Keratinocyte (primary cell): ENCODE measurements at regions not wholly inside any gene's neighbourhood (a gene's known extent, or its start where the extent isn't known, plus 50 kb on each side); places are given as distances from the start of the nearest gene placed in this dataset.

ENCODE experiments used
- DNase-seq: peaks from one replicate; pipeline ENCODE4 v3.0.0-alpha.2; 2011; ENCODE audit warnings: low read depth, missing footprints, low spot score
- FAIRE-seq: peaks from 2 replicates; lab custom pipeline; 2011; peaks lifted over from hg19 to GRCh38; lab: Jason Lieb, UNC
- H2AFZ ChIP-seq: 2 replicates; pipeline ENCODE4 v1.6.0; 2012; ENCODE audit warnings: low read length, control low read depth, inconsistent platforms; ENCODE audit not compliant: control insufficient read depth
- H3K27ac ChIP-seq: 2 replicates; pipeline ENCODE4 v1.5.1; 2011; ENCODE audit warnings: low read length; ENCODE audit not compliant: control insufficient read depth, insufficient read depth
- H3K27me3 ChIP-seq: 3 replicates; pipeline ENCODE4 v1.6.0; 2011; ENCODE audit warnings: low read length; ENCODE audit not compliant: control insufficient read depth, insufficient read depth; ENCODE audit errors: extremely low read depth
- H3K36me3 ChIP-seq, 2 experiments: 2 replicates in 1 of 2; 3 replicates in 1 of 2; pipeline ENCODE4 v1.5.1; 2011; ENCODE audit warnings: low read length in 2 of 2, mild to moderate bottlenecking in 1 of 2; ENCODE audit not compliant: control insufficient read depth in 2 of 2, insufficient read depth in 2 of 2; ENCODE audit errors: extremely low read depth in 1 of 2
- H3K4me1 ChIP-seq: 3 replicates; pipeline ENCODE4 v1.5.1; 2011; ENCODE audit warnings: low read length; ENCODE audit not compliant: control insufficient read depth, insufficient read depth; ENCODE audit errors: extremely low read depth
- H3K4me2 ChIP-seq: 3 replicates; pipeline ENCODE4 v1.6.0; 2011; ENCODE audit warnings: low read depth, low read length; ENCODE audit not compliant: control insufficient read depth, insufficient read depth; ENCODE audit errors: extremely low read depth
- H3K4me3 ChIP-seq, 3 experiments: fragments of 200-600 bp in 1 of 3; sonication (generic) in 1 of 3; 2 replicates in 2 of 3; 3 replicates in 1 of 3; pipeline ENCODE4 v1.5.1; 2011 to 2016; ENCODE audit warnings: low read length in 3 of 3, mild to moderate bottlenecking in 3 of 3, control low read depth in 2 of 3, inconsistent platforms in 1 of 3, low read depth in 1 of 3, mixed read lengths in 1 of 3, mixed run types in 1 of 3, moderate library complexity in 1 of 3; ENCODE audit not compliant: control insufficient read depth in 2 of 3, insufficient read depth in 2 of 3; ENCODE audit errors: extremely low read depth in 1 of 3
- H3K79me2 ChIP-seq: 2 replicates; pipeline ENCODE4 v1.6.0; 2012; ENCODE audit warnings: low read length; ENCODE audit not compliant: control insufficient read depth, insufficient read depth
- H3K9ac ChIP-seq: 3 replicates; pipeline ENCODE4 v1.6.0; 2011; ENCODE audit warnings: low read length; ENCODE audit not compliant: control insufficient read depth, insufficient read depth; ENCODE audit errors: extremely low read depth
- H3K9me1 ChIP-seq: 3 replicates; pipeline ENCODE4 v1.6.0; 2011; ENCODE audit warnings: low read length; ENCODE audit not compliant: control insufficient read depth, insufficient read depth; ENCODE audit errors: extremely low read depth
- H3K9me3 ChIP-seq: 2 replicates; pipeline ENCODE4 v1.5.1; 2012; ENCODE audit warnings: low read depth, low read length; ENCODE audit not compliant: control insufficient read depth
- H4K20me1 ChIP-seq: 3 replicates; pipeline ENCODE4 v1.6.0; 2011; ENCODE audit warnings: low read length; ENCODE audit not compliant: control insufficient read depth, insufficient read depth; ENCODE audit errors: extremely low read depth
- CTCF ChIP-seq, 3 experiments: IDR thresholded peaks in 1 of 3; conservative IDR thresholded peaks in 1 of 3; optimal IDR thresholded peaks in 1 of 3; 2 replicates in 2 of 3; 3 replicates in 1 of 3; pipeline versions ENCODE3 to v1.5.1; 2011; ENCODE audit warnings: low read length in 3 of 3, mild to moderate bottlenecking in 3 of 3, moderate library complexity in 2 of 3, control low read depth in 1 of 3, inconsistent platforms in 1 of 3; ENCODE audit not compliant: insufficient read depth in 2 of 3; ENCODE audit errors: extremely low read depth in 1 of 3
- EZH2 ChIP-seq: IDR thresholded peaks from one replicate; pipeline ENCODE4 v1.6.1; 2012; ENCODE audit warnings: inconsistent platforms, mild to moderate bottlenecking, low read length, moderate library complexity
- dilution Hi-C: fragments of 300-500 bp; cut with MboI; formaldehyde crosslinking; loops from one replicate; pipeline ENCODE4 v1.7.0; 2020; ENCODE audit warnings: low sequenced_read_pairs; ENCODE audit not compliant: extremely low pct_ligation_motif_present

- H2AFZ ChIP-seq: no peak overlapping the region
- H3K9me3 ChIP-seq: no peaks in the 10 kb centered on the region
- H3K27ac ChIP-seq: no peak overlapping the region
- TF ChIP-seq EZH2 (no peak), CTCF (optimal IDR thresholded peaks at IDR 0.05 in 1 of 3, IDR thresholded peaks at IDR 0.05 in 1 of 3, conservative IDR thresholded peaks at IDR 0.05 in 1 of 3; ENCODE audit: extremely low read depth in 1 of 3, insufficient read depth in 2 of 3, low read length in 3 of 3) (no peak)
- no peaks in the 10 kb centered on the region for H4K20me1 ChIP-seq
- no peaks in the 10 kb centered on the region for H3K79me2 ChIP-seq
- H3K9me1 ChIP-seq: no peaks in the 10 kb centered on the region
- no peaks in the 10 kb centered on the region for H3K36me3 ChIP-seq
- no peaks in the 10 kb centered on the region for H3K4me1 ChIP-seq
- no peak for FAIRE-seq
- H3K27me3 ChIP-seq: no peaks in the 10 kb centered on the region
- DNase-seq: no peak
- H3K4me2 ChIP-seq: no peak overlapping the region
- dilution Hi-C loops: no loop called here
- no peak overlapping the region for H3K9ac ChIP-seq
- no peak overlapping the region for H3K4me3 ChIP-seq
These were observed 206.1 kb downstream of the TTLL2 start for GRCh38 chr6:167530951-167531350.

GRCh38 chr6:167532410-167533288 lies 207.8 kb downstream of the TTLL2 start:
- Histone ChIP-seq H3K9me1 (no peaks in the 10 kb centered on the region), H3K9ac (no peak overlapping the region), H3K4me2 (no peak overlapping the region), H3K36me3 (no peaks in the 10 kb centered on the region), H3K27ac (no peak overlapping the region), H3K4me1 (no peaks in the 10 kb centered on the region), H2AFZ (no peak overlapping the region), H3K4me3 (no peak overlapping the region), H4K20me1 (no peaks in the 10 kb centered on the region), H3K9me3 (no peaks in the 10 kb centered on the region), H3K27me3 (no peaks in the 10 kb centered on the region), H3K79me2 (no peaks in the 10 kb centered on the region)
- dilution Hi-C loops: no loop called here
- no peak for TF ChIP-seq EZH2
- no peak for TF ChIP-seq CTCF (optimal IDR thresholded peaks at IDR 0.05 in 1 of 3, IDR thresholded peaks at IDR 0.05 in 1 of 3, conservative IDR thresholded peaks at IDR 0.05 in 1 of 3; ENCODE audit: extremely low read depth in 1 of 3, insufficient read depth in 2 of 3, low read length in 3 of 3)
- no peak for DNase-seq
- no peak for FAIRE-seq
